Lower leg skin (tissue), 3 donors: ENCODE measurements at regions not wholly inside any gene's neighbourhood (a gene's known extent, or its start where the extent isn't known, plus 50 kb on each side); places are given as distances from the start of the nearest gene placed in this dataset.

Experiments used
- POLR2A ChIP-seq, 2 donors: fragments of 450-650 bp; IDR thresholded peaks; one replicate each; pipeline ENCODE4 v1.6.1; 2016 to 2017; ENCODE audit warnings: antibody characterized with exemption in 2 of 2, mild to moderate bottlenecking in 1 of 2, moderate library complexity in 1 of 2
- TF ChIP-seq, protein P1 (sequence below), 3 donors: fragments of 450-650 bp; IDR thresholded peaks; one replicate each; pipeline ENCODE4 v1.5.1; 2016; ENCODE audit warnings: antibody characterized with exemption in 3 of 3, mild to moderate bottlenecking in 3 of 3, moderate library complexity in 2 of 3

DNA sequence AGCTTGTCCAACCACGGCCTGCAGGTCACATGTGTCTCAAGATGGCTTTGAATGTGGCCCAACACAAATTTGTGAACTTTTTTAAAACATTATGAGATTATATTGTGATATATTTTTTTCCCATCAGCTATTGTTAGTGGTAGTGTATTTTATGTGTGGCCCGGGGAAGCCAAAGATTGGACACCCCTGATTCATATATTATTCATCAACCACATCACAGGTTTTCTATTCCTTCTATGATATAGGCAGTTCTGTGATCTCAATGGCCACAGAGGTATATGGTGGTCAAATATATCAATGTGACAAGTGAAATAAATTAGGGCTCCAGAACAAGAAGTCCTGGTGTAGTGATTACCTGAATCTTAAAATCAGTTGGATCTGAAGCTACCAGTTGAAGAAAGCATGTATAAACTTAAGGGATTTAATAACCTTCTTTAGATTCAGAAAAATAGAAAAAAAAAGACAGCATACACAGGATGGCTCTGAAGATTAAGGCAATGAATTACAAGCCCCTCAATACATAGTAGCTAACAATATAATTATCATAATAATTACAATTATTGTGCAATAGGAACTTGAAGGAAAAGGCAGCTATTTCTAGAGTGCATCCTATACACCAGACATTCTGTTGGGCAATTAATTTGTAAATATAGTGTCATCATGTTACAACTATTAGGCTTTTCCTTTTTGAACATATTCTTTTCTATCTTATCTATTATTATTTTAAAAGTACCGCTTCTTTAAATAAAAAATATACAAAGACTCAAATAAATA is 530.4 kb upstream of the PTPRD start:
- no peak for TF ChIP-seq POLR2A (IDR thresholded peaks at IDR 0.05)
- TF ChIP-seq, protein P1, sequence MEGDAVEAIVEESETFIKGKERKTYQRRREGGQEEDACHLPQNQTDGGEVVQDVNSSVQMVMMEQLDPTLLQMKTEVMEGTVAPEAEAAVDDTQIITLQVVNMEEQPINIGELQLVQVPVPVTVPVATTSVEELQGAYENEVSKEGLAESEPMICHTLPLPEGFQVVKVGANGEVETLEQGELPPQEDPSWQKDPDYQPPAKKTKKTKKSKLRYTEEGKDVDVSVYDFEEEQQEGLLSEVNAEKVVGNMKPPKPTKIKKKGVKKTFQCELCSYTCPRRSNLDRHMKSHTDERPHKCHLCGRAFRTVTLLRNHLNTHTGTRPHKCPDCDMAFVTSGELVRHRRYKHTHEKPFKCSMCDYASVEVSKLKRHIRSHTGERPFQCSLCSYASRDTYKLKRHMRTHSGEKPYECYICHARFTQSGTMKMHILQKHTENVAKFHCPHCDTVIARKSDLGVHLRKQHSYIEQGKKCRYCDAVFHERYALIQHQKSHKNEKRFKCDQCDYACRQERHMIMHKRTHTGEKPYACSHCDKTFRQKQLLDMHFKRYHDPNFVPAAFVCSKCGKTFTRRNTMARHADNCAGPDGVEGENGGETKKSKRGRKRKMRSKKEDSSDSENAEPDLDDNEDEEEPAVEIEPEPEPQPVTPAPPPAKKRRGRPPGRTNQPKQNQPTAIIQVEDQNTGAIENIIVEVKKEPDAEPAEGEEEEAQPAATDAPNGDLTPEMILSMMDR (IDR thresholded peaks at IDR 0.05): no peak
